Uterus (tissue), 2 donors: ENCODE measurements at regions not wholly inside any gene's neighbourhood (a gene's known extent, or its start where the extent isn't known, plus 50 kb on each side); places are given as distances from the start of the nearest gene placed in this dataset.

Source experiments
- POLR2A ChIP-seq, 2 donors: fragments of 450-650 bp; IDR thresholded peaks; one replicate each; pipeline ENCODE4 v1.6.1; 2016; ENCODE audit warnings: antibody characterized with exemption in 2 of 2, mild to moderate bottlenecking in 1 of 2, moderate library complexity in 1 of 2
- TF ChIP-seq, protein P1 (sequence below), 4 experiments: fragments of 200-600 bp in 2 of 4; fragments of 450-650 bp in 2 of 4; sonication (generic) in 2 of 4; IDR thresholded peaks; one replicate each; pipeline ENCODE4 v1.5.1; 2016 to 2019; ENCODE audit warnings: antibody characterized with exemption in 4 of 4, mild to moderate bottlenecking in 2 of 4, moderate library complexity in 1 of 4

GRCh38 chr2:177117755-177118154 is 94.8 kb upstream of the HNRNPA3 start:
- TF ChIP-seq, protein P1, sequence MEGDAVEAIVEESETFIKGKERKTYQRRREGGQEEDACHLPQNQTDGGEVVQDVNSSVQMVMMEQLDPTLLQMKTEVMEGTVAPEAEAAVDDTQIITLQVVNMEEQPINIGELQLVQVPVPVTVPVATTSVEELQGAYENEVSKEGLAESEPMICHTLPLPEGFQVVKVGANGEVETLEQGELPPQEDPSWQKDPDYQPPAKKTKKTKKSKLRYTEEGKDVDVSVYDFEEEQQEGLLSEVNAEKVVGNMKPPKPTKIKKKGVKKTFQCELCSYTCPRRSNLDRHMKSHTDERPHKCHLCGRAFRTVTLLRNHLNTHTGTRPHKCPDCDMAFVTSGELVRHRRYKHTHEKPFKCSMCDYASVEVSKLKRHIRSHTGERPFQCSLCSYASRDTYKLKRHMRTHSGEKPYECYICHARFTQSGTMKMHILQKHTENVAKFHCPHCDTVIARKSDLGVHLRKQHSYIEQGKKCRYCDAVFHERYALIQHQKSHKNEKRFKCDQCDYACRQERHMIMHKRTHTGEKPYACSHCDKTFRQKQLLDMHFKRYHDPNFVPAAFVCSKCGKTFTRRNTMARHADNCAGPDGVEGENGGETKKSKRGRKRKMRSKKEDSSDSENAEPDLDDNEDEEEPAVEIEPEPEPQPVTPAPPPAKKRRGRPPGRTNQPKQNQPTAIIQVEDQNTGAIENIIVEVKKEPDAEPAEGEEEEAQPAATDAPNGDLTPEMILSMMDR (IDR thresholded peaks at IDR 0.05) = no peak
- TF ChIP-seq POLR2A (IDR thresholded peaks at IDR 0.05) = no peak
